ENCODE measurements at regions not wholly inside any gene's neighbourhood (a gene's known extent, or its start where the extent isn't known, plus 50 kb on each side); places are given as distances from the start of the nearest gene placed in this dataset.

- TF ChIP-seq CTCF (IDR thresholded peaks at IDR 0.05; ENCODE audit: insufficient read depth, low read length): no peak
- no peak for TF ChIP-seq REST (IDR thresholded peaks at IDR 0.05; ENCODE audit: insufficient replicate concordance, low read depth)
- TF ChIP-seq POLR2AphosphoS5 (IDR thresholded peaks at IDR 0.05; ENCODE audit: low read depth): no peak
- TF ChIP-seq SPI1 (IDR thresholded peaks at IDR 0.05; ENCODE audit: borderline replicate concordance, low read depth): no peak
Measured at GRCh38 chr3:189502676-189503257, 128.4 kb upstream of the TP63 start.

Measured in HL-60 (cell line).